K562 (cell line): ENCODE measurements at regions not wholly inside any gene's neighbourhood (a gene's known extent, or its start where the extent isn't known, plus 50 kb on each side); places are given as distances from the start of the nearest gene placed in this dataset.

ENCODE experiments used
- CHD1 ChIP-seq: fragments of 200-600 bp; sonication (generic); IDR thresholded peaks from one replicate; pipeline ENCODE4 v1.6.1; 2012; ENCODE audit warnings: mild to moderate bottlenecking, moderate library complexity, low read length, inconsistent platforms
- SIN3A ChIP-seq, 2 experiments: fragments of 150-350 bp in 1 of 2; IDR thresholded peaks; 2 replicates each; pipeline ENCODE4 v1.6.1; 2011 to 2016; ENCODE audit warnings: borderline replicate concordance in 2 of 2, low read depth in 2 of 2, low read length in 2 of 2, mild to moderate bottlenecking in 2 of 2, moderate library complexity in 2 of 2; ENCODE audit not compliant: control insufficient read depth in 1 of 2
- ZNF586 ChIP-seq: fragments of 450-650 bp; formaldehyde crosslinking; conservative IDR thresholded peaks from 2 replicates; pipeline ENCODE4 v1.4.0; 2020; ENCODE audit warnings: mild to moderate bottlenecking, moderate library complexity
- ZNF589 ChIP-seq: fragments of 200-800 bp; sonication (Bioruptor generic); IDR thresholded peaks from 2 replicates; pipeline ENCODE4 v1.6.1; 2016; ENCODE audit warnings: low read depth, missing genetic modification characterization, missing compliant biosample characterization
- TF ChIP-seq, protein P1 (sequence below): sonication (generic); formaldehyde crosslinking; IDR thresholded peaks from 2 replicates; pipeline ENCODE4 v1.8.0; 2023; ENCODE audit warnings: missing genetic modification reagents, mild to moderate bottlenecking, borderline replicate concordance
- TF ChIP-seq, protein P2 (sequence below): fragments of 450-650 bp; IDR thresholded peaks from 2 replicates; pipeline ENCODE4 v1.6.1; 2014; ENCODE audit warnings: low read depth, mild to moderate bottlenecking, moderate library complexity, borderline replicate concordance

DNA sequence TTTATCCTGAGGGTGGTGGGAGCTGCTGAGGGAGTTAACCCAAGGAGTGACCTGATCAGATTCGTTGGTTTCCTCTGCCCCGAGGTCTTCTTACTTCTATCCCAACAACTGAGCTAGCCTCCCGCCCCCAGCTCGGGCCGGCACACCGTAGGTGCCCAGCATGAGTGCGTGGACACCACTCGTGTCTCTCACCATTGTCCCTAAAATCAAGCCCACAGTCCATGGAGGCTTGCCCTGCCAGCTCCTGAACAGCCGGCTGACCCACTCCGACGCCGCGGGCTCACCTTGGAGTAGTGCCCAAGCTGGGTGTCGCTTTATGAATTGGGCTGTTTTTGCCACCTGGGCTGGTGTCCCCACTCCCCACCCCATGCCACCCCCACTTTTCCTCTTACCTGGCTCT is 59.0 kb upstream of the CCDC167 start (continued):
- TF ChIP-seq, protein P1, sequence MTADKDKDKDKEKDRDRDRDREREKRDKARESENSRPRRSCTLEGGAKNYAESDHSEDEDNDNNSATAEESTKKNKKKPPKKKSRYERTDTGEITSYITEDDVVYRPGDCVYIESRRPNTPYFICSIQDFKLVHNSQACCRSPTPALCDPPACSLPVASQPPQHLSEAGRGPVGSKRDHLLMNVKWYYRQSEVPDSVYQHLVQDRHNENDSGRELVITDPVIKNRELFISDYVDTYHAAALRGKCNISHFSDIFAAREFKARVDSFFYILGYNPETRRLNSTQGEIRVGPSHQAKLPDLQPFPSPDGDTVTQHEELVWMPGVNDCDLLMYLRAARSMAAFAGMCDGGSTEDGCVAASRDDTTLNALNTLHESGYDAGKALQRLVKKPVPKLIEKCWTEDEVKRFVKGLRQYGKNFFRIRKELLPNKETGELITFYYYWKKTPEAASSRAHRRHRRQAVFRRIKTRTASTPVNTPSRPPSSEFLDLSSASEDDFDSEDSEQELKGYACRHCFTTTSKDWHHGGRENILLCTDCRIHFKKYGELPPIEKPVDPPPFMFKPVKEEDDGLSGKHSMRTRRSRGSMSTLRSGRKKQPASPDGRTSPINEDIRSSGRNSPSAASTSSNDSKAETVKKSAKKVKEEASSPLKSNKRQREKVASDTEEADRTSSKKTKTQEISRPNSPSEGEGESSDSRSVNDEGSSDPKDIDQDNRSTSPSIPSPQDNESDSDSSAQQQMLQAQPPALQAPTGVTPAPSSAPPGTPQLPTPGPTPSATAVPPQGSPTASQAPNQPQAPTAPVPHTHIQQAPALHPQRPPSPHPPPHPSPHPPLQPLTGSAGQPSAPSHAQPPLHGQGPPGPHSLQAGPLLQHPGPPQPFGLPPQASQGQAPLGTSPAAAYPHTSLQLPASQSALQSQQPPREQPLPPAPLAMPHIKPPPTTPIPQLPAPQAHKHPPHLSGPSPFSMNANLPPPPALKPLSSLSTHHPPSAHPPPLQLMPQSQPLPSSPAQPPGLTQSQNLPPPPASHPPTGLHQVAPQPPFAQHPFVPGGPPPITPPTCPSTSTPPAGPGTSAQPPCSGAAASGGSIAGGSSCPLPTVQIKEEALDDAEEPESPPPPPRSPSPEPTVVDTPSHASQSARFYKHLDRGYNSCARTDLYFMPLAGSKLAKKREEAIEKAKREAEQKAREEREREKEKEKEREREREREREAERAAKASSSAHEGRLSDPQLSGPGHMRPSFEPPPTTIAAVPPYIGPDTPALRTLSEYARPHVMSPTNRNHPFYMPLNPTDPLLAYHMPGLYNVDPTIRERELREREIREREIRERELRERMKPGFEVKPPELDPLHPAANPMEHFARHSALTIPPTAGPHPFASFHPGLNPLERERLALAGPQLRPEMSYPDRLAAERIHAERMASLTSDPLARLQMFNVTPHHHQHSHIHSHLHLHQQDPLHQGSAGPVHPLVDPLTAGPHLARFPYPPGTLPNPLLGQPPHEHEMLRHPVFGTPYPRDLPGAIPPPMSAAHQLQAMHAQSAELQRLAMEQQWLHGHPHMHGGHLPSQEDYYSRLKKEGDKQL = no peak
- no peak for TF ChIP-seq SIN3A (IDR thresholded peaks at IDR 0.05; ENCODE audit: borderline replicate concordance in 2 of 2, control insufficient read depth in 1 of 2, low read depth in 2 of 2, low read length in 2 of 2)
- no peak for TF ChIP-seq ZNF586 (CRISPR knock-in tag)
- no peak for TF ChIP-seq ZNF589 (CRISPR knock-in tag)
- no peak for TF ChIP-seq CHD1
- TF ChIP-seq, protein P2, sequence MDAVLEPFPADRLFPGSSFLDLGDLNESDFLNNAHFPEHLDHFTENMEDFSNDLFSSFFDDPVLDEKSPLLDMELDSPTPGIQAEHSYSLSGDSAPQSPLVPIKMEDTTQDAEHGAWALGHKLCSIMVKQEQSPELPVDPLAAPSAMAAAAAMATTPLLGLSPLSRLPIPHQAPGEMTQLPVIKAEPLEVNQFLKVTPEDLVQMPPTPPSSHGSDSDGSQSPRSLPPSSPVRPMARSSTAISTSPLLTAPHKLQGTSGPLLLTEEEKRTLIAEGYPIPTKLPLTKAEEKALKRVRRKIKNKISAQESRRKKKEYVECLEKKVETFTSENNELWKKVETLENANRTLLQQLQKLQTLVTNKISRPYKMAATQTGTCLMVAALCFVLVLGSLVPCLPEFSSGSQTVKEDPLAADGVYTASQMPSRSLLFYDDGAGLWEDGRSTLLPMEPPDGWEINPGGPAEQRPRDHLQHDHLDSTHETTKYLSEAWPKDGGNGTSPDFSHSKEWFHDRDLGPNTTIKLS = no peak
